ENCODE measurements at regions not wholly inside any gene's neighbourhood (a gene's known extent, or its start where the extent isn't known, plus 50 kb on each side); places are given as distances from the start of the nearest gene placed in this dataset.

DNA sequence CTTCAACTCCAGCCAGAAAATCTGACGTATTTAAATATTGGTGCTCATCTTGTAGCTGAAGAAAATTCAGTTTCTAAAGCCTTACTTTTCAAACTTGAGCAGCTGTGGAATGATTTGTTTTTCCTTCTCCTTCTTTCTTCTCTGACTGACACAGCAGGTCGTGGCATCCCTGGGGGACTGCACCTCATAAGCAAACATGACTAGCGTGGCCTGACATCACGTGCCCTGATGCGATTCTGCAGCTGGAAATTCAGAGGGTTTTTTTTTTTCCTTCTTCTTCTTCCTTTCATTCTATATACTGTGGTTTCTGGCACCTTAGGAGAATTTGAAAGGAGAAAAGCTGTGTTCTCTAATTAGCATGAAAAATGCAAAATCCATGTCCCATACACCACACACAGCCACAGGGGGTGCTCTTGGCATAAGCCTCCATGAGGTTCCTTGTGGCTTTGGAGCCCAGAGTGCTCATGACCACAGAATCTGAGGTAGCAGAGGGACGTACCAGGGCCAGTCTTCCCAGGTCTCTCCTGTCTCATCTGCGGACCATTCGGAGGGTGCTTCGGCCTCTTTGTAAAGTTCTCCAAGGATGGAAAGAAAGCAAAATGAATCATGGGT lies 258.5 kb upstream of the CDH4 start:
- H3K36me3 ChIP-seq = no peaks in the 10 kb centered on the region
- no peaks in the 10 kb centered on the region for H3K27me3 ChIP-seq
- no peaks in the 10 kb centered on the region for H3K9me3 ChIP-seq
- intact Hi-C loops (cut with DNase I) = no loop called here
- no peak for DNase-seq (ENCODE audit: low spot score in 2 of 2)
- no peak overlapping the region for H3K27ac ChIP-seq
- no peak overlapping the region for H3K4me3 ChIP-seq
- TF ChIP-seq, protein P1, sequence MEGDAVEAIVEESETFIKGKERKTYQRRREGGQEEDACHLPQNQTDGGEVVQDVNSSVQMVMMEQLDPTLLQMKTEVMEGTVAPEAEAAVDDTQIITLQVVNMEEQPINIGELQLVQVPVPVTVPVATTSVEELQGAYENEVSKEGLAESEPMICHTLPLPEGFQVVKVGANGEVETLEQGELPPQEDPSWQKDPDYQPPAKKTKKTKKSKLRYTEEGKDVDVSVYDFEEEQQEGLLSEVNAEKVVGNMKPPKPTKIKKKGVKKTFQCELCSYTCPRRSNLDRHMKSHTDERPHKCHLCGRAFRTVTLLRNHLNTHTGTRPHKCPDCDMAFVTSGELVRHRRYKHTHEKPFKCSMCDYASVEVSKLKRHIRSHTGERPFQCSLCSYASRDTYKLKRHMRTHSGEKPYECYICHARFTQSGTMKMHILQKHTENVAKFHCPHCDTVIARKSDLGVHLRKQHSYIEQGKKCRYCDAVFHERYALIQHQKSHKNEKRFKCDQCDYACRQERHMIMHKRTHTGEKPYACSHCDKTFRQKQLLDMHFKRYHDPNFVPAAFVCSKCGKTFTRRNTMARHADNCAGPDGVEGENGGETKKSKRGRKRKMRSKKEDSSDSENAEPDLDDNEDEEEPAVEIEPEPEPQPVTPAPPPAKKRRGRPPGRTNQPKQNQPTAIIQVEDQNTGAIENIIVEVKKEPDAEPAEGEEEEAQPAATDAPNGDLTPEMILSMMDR (IDR thresholded peaks at IDR 0.05) = no peak
- H3K4me1 ChIP-seq = no peaks in the 10 kb centered on the region

GRCh38 chr20:60999250-60999649 lies 252.8 kb upstream of the CDH4 start:
- intact Hi-C loops (cut with DNase I) = no loop called here
- H3K27ac ChIP-seq = no peak overlapping the region

GRCh38 chr20:61002090-61002489 lies 250.0 kb upstream of the CDH4 start:
- H3K9me3 ChIP-seq = no peaks in the 10 kb centered on the region
- TF ChIP-seq, protein P1 (IDR thresholded peaks at IDR 0.05) = no peak
- intact Hi-C loops (cut with DNase I) = no loop called here

More at GRCh38 chr20:60999250-60999649, 252.8 kb upstream of the CDH4 start:
- Histone ChIP-seq H3K4me1 (no peaks in the 10 kb centered on the region), H3K36me3 (no peaks in the 10 kb centered on the region), H3K9me3 (no peaks in the 10 kb centered on the region), H3K4me3 (no peak overlapping the region), H3K27me3 (no peaks in the 10 kb centered on the region)
- TF ChIP-seq, protein P1 (IDR thresholded peaks at IDR 0.05) = no peak
- no peak for DNase-seq (ENCODE audit: low spot score in 2 of 2)

GRCh38 chr20:61014491-61014890 lies 237.6 kb upstream of the CDH4 start:
- Histone ChIP-seq H3K27ac (no peak overlapping the region), H3K4me3 (no peak overlapping the region), H3K9me3 (no peaks in the 10 kb centered on the region), H3K27me3 (no peaks in the 10 kb centered on the region), H3K36me3 (no peaks in the 10 kb centered on the region), H3K4me1 (no peaks in the 10 kb centered on the region)
- TF ChIP-seq, protein P1 (IDR thresholded peaks at IDR 0.05) = no peak
- intact Hi-C loops (cut with DNase I) = no loop called here
- DNase-seq (ENCODE audit: low spot score in 2 of 2) = no peak

More at GRCh38 chr20:61002090-61002489, 250.0 kb upstream of the CDH4 start:
- no peaks in the 10 kb centered on the region for H3K4me1 ChIP-seq
- no peaks in the 10 kb centered on the region for H3K27me3 ChIP-seq
- H3K27ac ChIP-seq = no peak overlapping the region
- no peak for DNase-seq (ENCODE audit: low spot score in 2 of 2)
- H3K4me3 ChIP-seq = no peak overlapping the region
- no peaks in the 10 kb centered on the region for H3K36me3 ChIP-seq

- no peak overlapping the region for H3K4me3 ChIP-seq
- H3K36me3 ChIP-seq = no peaks in the 10 kb centered on the region
- H3K27ac ChIP-seq = no peak overlapping the region
- H3K9me3 ChIP-seq = no peaks in the 10 kb centered on the region
- no peaks in the 10 kb centered on the region for H3K4me1 ChIP-seq
- no peaks in the 10 kb centered on the region for H3K27me3 ChIP-seq
- TF ChIP-seq, protein P1 (IDR thresholded peaks at IDR 0.05) = no peak
- no peak for DNase-seq (ENCODE audit: low spot score in 2 of 2)
- intact Hi-C loops (cut with DNase I) = no loop called here
These were observed 236.5 kb upstream of the CDH4 start for GRCh38 chr20:61015602-61016001.

DNA sequence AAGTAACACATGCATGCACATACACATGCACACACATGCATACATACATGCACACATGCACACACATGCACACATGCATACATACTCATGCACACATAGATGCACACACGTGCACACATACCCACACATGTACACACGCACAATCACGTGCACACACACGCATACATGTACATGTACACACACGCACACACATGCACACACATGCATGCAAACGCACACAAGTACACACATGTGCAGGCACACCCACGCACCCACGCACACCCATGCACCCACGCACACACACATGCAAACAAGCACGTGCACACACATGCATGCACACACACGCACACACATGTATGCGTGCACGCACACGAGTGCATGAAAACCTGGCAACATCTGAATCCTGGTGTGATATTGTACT lies 232.7 kb upstream of the CDH4 start:
- TF ChIP-seq, protein P1 (IDR thresholded peaks at IDR 0.05) = no peak
- no peak overlapping the region for H3K4me3 ChIP-seq
- DNase-seq (ENCODE audit: low spot score in 2 of 2) = no peak
- H3K36me3 ChIP-seq = no peaks in the 10 kb centered on the region
- H3K27ac ChIP-seq = no peak overlapping the region
- H3K27me3 ChIP-seq = no peaks in the 10 kb centered on the region
- no peaks in the 10 kb centered on the region for H3K4me1 ChIP-seq
- no peaks in the 10 kb centered on the region for H3K9me3 ChIP-seq
- intact Hi-C loops (cut with DNase I) = no loop called here

Data from ascending aorta (tissue), 2 donors.